Caco-2 (cell line): ENCODE measurements at regions not wholly inside any gene's neighbourhood (a gene's known extent, or its start where the extent isn't known, plus 50 kb on each side); places are given as distances from the start of the nearest gene placed in this dataset.
"Not testable (repeated sequence)": the region's sequence is repeated elsewhere in the genome, so short reads cannot be mapped to it uniquely, and the experiment has no call there.

Source experiments
- BruUV-seq: library from RNA; stranded (reverse); fragments of 400-500 nt; replicated peaks from 2 replicates; lab custom pipeline; 2021; lab: Mats Ljungman, UMichigan
- CTCF ChIA-PET: fragments of 300-600 bp; sonication (Branson Sonifier 250); formaldehyde crosslinking; loops from one replicate; lab custom pipeline; 2022; ENCODE audit warnings: antibody characterized with exemption; lab: Charles Lee
- POLR2A ChIA-PET: fragments of 300-600 bp; sonication (Branson Sonifier 250); formaldehyde crosslinking; loops from one replicate; lab custom pipeline; 2022; ENCODE audit warnings: antibody characterized with exemption; lab: Charles Lee
- DNase-seq, 2 experiments: peaks; one replicate each; pipeline versions ENCODE4 v3.0.0 to v3.0.0-alpha.2; 2020 to 2022
- H3K27me3 ChIP-seq: replicated peaks from 2 replicates; pipeline ENCODE4 v1.6.0; 2011; ENCODE audit warnings: low read length; ENCODE audit not compliant: control insufficient read depth, insufficient read depth
- H3K36me3 ChIP-seq: 2 replicates; pipeline ENCODE4 v1.5.1; 2011; ENCODE audit warnings: low read length; ENCODE audit not compliant: control insufficient read depth, insufficient read depth
- H3K4me1 ChIP-seq: fragments of 250-450 bp; sonication (Bioruptor Pico); 2 replicates; pipeline ENCODE4 v1.5.1; 2020; ENCODE audit warnings: mild to moderate bottlenecking
- H3K4me3 ChIP-seq: 2 replicates; pipeline ENCODE4 v1.5.1; 2011; ENCODE audit warnings: low read depth, mild to moderate bottlenecking, control low read depth, low read length
- H3K9me3 ChIP-seq: fragments of 250-450 bp; sonication (Bioruptor Pico); 2 replicates; pipeline ENCODE4 v1.5.1; 2020; ENCODE audit warnings: mild to moderate bottlenecking, moderate library complexity
- H3K27ac Mint-ChIP-seq: one replicate; pipeline ENCODE4 v1.8.0; 2022; ENCODE audit warnings: mixed read lengths; ENCODE audit not compliant: unreplicated experiment
- H3K27me3 Mint-ChIP-seq: one replicate; pipeline ENCODE4 v1.8.0; 2022; ENCODE audit warnings: mixed read lengths; ENCODE audit not compliant: insufficient read depth, unreplicated experiment
- H3K36me3 Mint-ChIP-seq: one replicate; pipeline ENCODE4 v1.8.0; 2022; ENCODE audit warnings: mild to moderate bottlenecking, mixed read lengths; ENCODE audit not compliant: insufficient read depth, unreplicated experiment
- H3K4me1 Mint-ChIP-seq: one replicate; pipeline ENCODE4 v1.8.0; 2022; ENCODE audit warnings: low read depth, mixed read lengths; ENCODE audit not compliant: unreplicated experiment
- H3K4me3 Mint-ChIP-seq: one replicate; pipeline ENCODE4 v1.8.0; 2022; ENCODE audit warnings: mild to moderate bottlenecking, moderate library complexity, mixed read lengths; ENCODE audit not compliant: unreplicated experiment
- H3K9me3 Mint-ChIP-seq: one replicate; pipeline ENCODE4 v1.8.0; 2022; ENCODE audit warnings: mixed read lengths; ENCODE audit not compliant: unreplicated experiment
- intact Hi-C: fragments of 100-400 bp; cut with micrococcal nuclease; formaldehyde crosslinking; loops from one replicate; pipeline ENCODE4 v1.10.0; 2022; ENCODE audit not compliant: unreplicated experiment
- TF ChIP-seq, protein P1 (sequence below), 2 experiments: fragments of 200-600 bp in 1 of 2; IDR thresholded peaks; 1 replicate in 1 of 2; 2 replicates in 1 of 2; pipeline versions ENCODE4 v1.5.1 to v1.8.0; 2011 to 2022; ENCODE audit warnings: antibody characterized with exemption in 1 of 2, control low read depth in 1 of 2, inconsistent platforms in 1 of 2, low read depth in 1 of 2, low read length in 1 of 2, mild to moderate bottlenecking in 1 of 2, moderate library complexity in 1 of 2; ENCODE audit not compliant: insufficient read depth in 1 of 2, severe bottlenecking in 1 of 2, unreplicated experiment in 1 of 2

GRCh38 chr5:110823571-110823970, 84.8 kb downstream of the SLC25A46 start:
- H3K27ac Mint-ChIP-seq = no peak overlapping the region
- BruUV-seq = no TSS peak
- H3K36me3 Mint-ChIP-seq = no peaks in the 10 kb centered on the region
- ChIA-PET CTCF (no interaction called here), POLR2A (no interaction called here)
- H3K4me1 Mint-ChIP-seq = no peaks in the 10 kb centered on the region
- intact Hi-C loops = no loop called here
- H3K4me1 ChIP-seq = no peaks in the 10 kb centered on the region
- no peak overlapping the region for H3K4me3 Mint-ChIP-seq
- no peaks in the 10 kb centered on the region for H3K36me3 ChIP-seq
- H3K9me3 Mint-ChIP-seq = peaks cover 12% of the 10 kb centered on the region
- no peaks in the 10 kb centered on the region for H3K9me3 ChIP-seq
- H3K27me3 Mint-ChIP-seq = peaks cover 2% of the 10 kb centered on the region
- no peak overlapping the region for H3K4me3 ChIP-seq
- DNase-seq = no peak
- TF ChIP-seq, protein P1, sequence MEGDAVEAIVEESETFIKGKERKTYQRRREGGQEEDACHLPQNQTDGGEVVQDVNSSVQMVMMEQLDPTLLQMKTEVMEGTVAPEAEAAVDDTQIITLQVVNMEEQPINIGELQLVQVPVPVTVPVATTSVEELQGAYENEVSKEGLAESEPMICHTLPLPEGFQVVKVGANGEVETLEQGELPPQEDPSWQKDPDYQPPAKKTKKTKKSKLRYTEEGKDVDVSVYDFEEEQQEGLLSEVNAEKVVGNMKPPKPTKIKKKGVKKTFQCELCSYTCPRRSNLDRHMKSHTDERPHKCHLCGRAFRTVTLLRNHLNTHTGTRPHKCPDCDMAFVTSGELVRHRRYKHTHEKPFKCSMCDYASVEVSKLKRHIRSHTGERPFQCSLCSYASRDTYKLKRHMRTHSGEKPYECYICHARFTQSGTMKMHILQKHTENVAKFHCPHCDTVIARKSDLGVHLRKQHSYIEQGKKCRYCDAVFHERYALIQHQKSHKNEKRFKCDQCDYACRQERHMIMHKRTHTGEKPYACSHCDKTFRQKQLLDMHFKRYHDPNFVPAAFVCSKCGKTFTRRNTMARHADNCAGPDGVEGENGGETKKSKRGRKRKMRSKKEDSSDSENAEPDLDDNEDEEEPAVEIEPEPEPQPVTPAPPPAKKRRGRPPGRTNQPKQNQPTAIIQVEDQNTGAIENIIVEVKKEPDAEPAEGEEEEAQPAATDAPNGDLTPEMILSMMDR (IDR thresholded peaks at IDR 0.05; ENCODE audit: insufficient read depth in 1 of 2, low read depth in 1 of 2, low read length in 1 of 2, severe bottlenecking in 1 of 2, unreplicated experiment in 1 of 2) = no peak
- H3K27me3 ChIP-seq = no peaks in the 10 kb centered on the region

DNA sequence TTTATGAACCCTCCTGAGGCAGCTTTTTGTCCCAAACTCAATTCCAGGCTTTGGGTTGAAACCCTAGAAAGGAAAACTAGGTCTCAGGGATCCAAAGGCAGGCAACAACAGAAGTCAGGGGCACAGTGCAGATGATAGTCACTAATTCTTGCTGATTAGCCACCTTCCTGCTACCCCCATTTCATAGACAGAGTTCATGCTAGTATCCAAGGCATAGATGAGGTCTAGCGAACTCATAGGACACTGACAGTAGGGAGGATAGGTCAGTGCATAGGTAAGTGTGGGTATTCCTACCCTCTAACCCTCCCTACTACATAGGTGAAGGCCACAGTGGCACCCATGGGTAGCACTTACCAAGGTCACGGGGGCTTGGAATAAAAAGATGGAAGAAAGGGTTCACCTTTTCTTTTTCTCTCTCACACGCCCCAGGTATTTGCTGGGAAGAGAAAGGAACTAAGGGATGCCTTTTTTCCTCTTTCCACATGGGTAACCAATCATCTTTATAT, 86.2 kb downstream of the SLC25A46 start:
- no TSS peak for BruUV-seq

GRCh38 chr5:110832683-110833082, 93.9 kb downstream of the SLC25A46 start:
- ChIA-PET CTCF (no interaction called here), POLR2A (no interaction called here)
- Histone ChIP-seq H3K9me3 (no peaks in the 10 kb centered on the region), H3K4me1 (no peaks in the 10 kb centered on the region), H3K27me3 (no peaks in the 10 kb centered on the region), H3K36me3 (no peaks in the 10 kb centered on the region), H3K4me3 (no peak overlapping the region)
- DNase-seq = no peak
- Mint-ChIP-seq H3K27ac (no peak overlapping the region), H3K4me1 (no peaks in the 10 kb centered on the region), H3K36me3 (no peaks in the 10 kb centered on the region), H3K9me3 (no peaks in the 10 kb centered on the region), H3K27me3 (no peaks in the 10 kb centered on the region), H3K4me3 (no peak overlapping the region)
- TF ChIP-seq, protein P1 (IDR thresholded peaks at IDR 0.05; ENCODE audit: insufficient read depth in 1 of 2, low read depth in 1 of 2, low read length in 1 of 2, severe bottlenecking in 1 of 2, unreplicated experiment in 1 of 2) = no peak
- intact Hi-C loops = no loop called here
- no TSS peak for BruUV-seq

More for the DNA sequence above, 86.2 kb downstream of the SLC25A46 start:
- H3K4me3 ChIP-seq = no peak overlapping the region
- POLR2A ChIA-PET = no interaction called here
- Mint-ChIP-seq H3K4me3 (no peak overlapping the region), H3K4me1 (no peaks in the 10 kb centered on the region), H3K27ac (no peak overlapping the region), H3K27me3 (peaks cover 2% of the 10 kb centered on the region), H3K9me3 (peaks cover 12% of the 10 kb centered on the region), H3K36me3 (no peaks in the 10 kb centered on the region)
- no peak for DNase-seq
- H3K4me1 ChIP-seq = no peaks in the 10 kb centered on the region
- TF ChIP-seq, protein P1 (IDR thresholded peaks at IDR 0.05; ENCODE audit: insufficient read depth in 1 of 2, low read depth in 1 of 2, low read length in 1 of 2, severe bottlenecking in 1 of 2, unreplicated experiment in 1 of 2) = no peak
- no peaks in the 10 kb centered on the region for H3K36me3 ChIP-seq
- no peaks in the 10 kb centered on the region for H3K27me3 ChIP-seq
- no peaks in the 10 kb centered on the region for H3K9me3 ChIP-seq
- CTCF ChIA-PET = interaction anchor here (0.6 kb wide), 1 partner anchor 682 kb away, joined by 3 read pairs; no protein-coding TSS in a partner anchor
- intact Hi-C loops = no loop called here

- H3K4me3 ChIP-seq, H3K27me3 ChIP-seq, BruUV-seq, H3K9me3 ChIP-seq, CTCF ChIA-PET, H3K9me3 Mint-ChIP-seq, DNase-seq, H3K4me1 Mint-ChIP-seq, intact Hi-C loops, H3K27me3 Mint-ChIP-seq, H3K36me3 ChIP-seq, POLR2A ChIA-PET, H3K4me1 ChIP-seq, H3K36me3 Mint-ChIP-seq, H3K27ac Mint-ChIP-seq, H3K4me3 Mint-ChIP-seq: not testable (repeated sequence)
Observed at GRCh38 chr5:110834933-110835332, 96.1 kb downstream of the SLC25A46 start.
